Fibroblast of the conjunctiva (primary cell): ENCODE measurements at regions not wholly inside any gene's neighbourhood (a gene's known extent, or its start where the extent isn't known, plus 50 kb on each side); places are given as distances from the start of the nearest gene placed in this dataset.
A peak's percentile ranks its signal among the peaks of the same experiment; 100 is the strongest.
"Not testable (repeated sequence)": the region's sequence is repeated elsewhere in the genome, so short reads cannot be mapped to it uniquely, and the experiment has no call there.

Source experiments
- DNase-seq: peaks from one replicate; pipeline ENCODE4 v3.0.0-alpha.2; 2010; ENCODE audit warnings: low read depth

GRCh38 chr5:10921160-10921559 is 160.1 kb upstream of the DAP start:
- DNase-seq = no peak

DNA sequence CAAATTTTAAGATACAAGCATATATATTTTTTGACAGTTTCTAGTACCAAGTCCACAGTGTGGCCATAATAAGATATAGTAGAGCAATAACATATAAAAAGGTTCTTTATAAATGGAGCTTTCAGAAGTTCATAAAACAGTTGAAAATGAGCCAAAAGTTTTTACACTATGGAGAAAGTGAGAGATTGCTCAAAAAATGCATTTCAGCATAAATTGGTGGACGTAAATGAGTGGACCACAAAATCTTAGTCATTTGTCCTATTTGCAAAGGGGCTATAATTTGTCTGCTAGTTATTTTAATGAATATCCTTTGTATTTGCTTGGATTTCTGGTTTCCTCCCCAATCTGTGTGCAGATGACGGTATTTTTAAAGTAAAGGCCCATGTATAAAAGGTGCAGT is 159.4 kb upstream of the DAP start:
- no peak for DNase-seq

GRCh38 chr5:10914741-10915480 is 153.9 kb upstream of the DAP start:
- DNase-seq = no peak

- DNase-seq = peak; percentile 6
These were observed 152.8 kb upstream of the DAP start for GRCh38 chr5:10913841-10914240.

DNA sequence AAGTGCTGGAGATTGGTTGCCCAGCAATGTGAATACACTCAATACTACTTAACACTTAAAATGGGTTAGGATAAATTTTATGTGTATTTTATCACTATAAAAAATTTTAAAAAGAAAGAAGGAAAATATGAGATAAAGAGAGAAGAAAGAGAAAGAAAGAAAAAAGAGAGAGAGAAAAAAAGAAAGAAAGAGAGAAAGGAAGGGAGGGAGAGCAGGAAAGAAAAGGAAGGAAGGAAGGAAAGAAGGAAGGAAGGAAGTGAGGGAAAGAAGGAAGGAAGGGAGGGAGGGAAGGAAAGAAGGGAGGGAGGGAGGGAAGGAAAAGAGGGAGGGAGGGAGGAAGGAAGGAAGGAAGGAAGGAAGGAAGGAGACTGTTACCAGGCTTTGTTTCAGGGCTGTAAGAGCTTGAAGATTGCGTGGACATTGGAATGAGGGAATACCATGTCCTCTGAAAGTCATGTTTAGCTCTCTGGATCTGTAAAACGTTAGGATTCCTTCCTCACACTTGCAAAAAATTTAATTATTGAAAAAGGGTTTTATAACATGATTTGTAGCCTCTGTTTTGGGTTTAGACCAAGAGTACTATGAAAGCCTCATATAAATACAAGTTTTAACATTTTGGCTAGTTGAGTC is 152.3 kb upstream of the DAP start:
- DNase-seq = no peak

DNA sequence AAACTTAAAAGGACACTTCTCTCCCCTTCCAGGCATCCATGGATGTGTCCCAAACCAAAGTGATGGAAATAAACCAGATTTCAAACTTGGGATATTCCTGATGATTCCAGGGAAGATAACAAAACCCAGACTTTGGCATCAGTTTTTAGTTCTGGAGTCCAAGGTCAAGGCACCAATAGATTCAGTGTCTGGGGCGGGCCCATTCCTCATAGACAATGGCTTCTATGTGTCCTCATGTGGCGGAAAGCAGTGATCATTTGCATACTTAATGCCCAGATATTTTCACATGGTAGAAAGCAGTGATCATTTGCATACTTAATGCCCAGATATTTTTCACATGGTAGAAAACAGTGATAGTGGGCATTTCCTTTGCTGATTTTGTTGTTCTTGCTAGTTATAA is 151.4 kb upstream of the DAP start:
- DNase-seq = no peak

- no peak for DNase-seq
These were observed 149.2 kb upstream of the DAP start for GRCh38 chr5:10910261-10910660.

DNA sequence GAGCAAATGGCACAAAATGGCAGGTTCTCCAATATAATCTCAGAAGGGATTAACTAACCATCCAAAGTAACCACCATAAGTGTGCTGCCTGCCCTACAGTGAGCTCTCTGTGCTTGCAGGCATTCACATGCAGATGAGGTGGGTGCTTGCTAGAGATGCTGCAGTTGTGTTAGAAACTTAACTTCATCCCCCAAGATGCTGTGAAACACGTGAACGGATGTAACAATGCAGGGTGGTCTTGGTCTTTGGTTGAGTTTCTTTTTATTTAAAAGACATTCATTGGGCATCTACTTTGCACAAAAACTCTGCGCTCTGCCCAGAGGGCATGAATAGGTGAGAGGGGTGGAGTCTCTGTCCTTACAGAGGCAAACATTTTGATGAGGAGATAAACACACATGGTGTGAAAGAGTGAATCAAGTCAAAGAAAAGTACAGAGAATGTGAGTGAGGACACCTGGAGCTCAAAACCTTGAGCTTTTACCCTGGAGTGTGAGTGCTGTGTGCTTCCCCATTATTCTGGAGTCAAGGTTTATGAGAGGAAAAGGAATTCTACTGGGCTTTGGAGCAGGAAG is 143.9 kb upstream of the DAP start:
- DNase-seq = no peak

DNA sequence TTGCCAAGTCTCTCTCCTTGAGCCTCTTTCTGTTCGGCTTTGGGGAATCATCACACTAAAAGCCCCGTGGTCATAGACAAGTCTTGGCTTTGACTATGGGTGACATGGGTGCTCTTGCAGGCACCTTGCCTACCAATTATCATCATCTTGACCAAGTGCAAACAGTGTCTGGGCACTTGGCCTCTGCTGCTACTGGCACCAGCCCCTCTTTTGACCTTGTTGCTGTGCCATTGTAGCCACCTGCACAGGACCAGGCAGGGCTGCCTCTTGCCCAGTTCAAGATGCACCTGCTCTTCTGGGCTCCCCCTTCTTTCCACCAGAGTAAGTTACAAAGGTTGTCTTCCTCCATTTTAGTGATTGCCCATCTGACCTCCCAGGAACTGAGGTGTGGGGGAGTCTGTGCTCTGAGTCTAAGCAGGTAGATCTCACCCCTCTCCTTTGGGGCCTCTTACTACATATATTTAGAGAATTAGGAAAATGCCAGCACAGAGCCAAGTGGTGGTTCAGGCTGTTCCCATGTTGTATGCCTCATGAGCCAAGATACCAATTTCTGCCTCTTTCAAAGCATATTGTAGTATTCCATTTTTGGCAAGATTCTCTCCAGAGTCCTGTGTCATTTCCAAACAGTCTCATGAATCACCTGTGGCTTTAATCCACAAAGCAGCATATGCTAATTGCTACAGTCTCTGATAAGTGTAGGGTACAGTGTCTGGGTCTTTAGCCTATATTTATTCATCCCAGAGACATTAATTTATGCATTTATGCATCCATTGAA is 142.9 kb upstream of the DAP start:
- no peak for DNase-seq

DNA sequence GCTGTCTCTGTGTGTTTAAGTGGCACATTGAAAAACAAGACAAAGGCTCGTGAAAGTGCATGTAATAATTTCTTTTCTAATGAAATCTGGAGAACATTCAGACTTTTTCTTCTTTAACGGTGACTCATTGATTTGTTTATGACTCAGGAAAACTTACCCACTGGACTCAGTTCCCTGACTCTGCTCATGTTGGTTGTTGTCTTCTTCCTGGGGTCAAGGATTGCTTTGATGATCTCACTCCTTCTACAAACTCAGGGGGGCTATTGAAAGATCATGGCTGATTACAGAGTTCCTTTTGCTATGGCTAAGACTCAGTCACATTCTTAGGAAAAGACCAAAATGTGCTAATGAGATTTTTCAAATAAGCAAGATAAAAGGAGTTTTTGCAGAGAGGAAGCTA is 141.1 kb upstream of the DAP start:
- peak; percentile 4 for DNase-seq

GRCh38 chr5:10898514-10898913 is 137.5 kb upstream of the DAP start:
- DNase-seq = no peak

DNA sequence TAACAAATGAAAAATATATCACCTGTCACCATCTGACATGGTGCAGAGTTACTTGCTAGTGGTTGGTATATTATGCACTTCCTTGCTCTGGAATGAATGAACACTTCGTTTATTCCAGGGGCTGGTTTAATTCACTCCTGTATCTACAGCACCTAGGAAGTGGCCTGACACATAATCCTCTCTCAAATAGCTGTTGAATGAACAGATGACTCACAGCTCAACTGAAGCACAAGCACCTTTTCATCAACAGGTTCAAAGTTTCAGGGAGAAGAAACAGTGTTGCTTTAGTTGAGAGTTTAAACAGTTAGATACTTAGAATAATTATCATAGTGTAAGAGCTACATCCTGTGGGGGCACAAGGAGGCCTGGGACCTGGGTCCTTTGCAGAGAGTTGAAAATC is 135.0 kb upstream of the DAP start:
- DNase-seq = no peak

DNA sequence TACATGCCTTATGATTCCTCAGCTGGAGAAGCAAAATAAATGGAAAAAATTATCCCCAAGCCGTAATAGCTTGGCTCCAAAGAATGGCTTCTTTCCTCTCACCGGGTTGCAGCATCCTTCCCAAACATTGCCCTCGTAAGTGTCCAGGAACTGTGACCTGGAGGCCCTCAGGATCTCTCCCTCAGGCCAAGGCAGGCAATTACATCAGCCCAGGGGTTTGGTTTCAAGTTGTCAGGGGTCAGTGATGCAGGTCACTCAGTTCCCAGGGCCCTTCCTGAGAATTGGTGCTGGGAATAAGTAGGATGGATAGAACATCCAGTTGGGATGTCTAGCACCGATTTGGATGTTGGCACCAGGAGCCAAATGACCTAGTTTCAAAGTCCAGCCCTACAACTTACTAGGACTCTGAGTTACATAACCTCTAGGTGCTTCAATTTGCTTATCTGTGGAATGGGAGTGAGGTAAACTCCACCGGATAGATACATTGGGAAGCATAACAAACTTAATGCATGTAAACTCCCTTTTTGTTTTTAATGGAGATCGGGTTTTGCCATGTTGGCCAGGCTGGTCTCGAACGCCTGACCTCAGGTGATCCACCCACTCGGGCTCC is 133.5 kb upstream of the DAP start:
- no peak for DNase-seq

- no peak for DNase-seq
These were observed 131.8 kb upstream of the DAP start for GRCh38 chr5:10892911-10893215.

GRCh38 chr5:10892147-10892910 is 131.3 kb upstream of the DAP start:
- no peak for DNase-seq

GRCh38 chr5:10891193-10891592 is 130.2 kb upstream of the DAP start:
- no peak for DNase-seq

- DNase-seq = no peak
These were observed 125.5 kb upstream of the DAP start for GRCh38 chr5:10886497-10886896.

DNA sequence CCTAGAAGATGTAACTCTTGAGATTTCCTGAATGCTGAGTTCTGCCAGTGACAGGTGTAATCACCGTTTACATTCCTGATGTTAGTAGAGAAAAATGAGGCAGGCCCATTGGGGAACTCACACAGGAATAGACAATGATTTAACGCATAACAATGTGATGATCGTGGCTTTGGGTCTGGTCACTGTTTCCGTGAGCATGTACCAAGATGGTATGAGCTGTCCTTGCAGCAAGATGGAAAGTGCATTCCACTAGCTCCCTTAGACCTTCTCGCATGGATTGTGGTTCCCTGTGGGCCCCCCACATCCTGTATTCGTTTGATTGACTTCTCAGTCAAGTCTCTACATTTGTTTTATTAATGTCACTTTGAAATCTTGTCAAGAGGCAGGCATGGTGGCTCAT is 124.0 kb upstream of the DAP start:
- no peak for DNase-seq

DNA sequence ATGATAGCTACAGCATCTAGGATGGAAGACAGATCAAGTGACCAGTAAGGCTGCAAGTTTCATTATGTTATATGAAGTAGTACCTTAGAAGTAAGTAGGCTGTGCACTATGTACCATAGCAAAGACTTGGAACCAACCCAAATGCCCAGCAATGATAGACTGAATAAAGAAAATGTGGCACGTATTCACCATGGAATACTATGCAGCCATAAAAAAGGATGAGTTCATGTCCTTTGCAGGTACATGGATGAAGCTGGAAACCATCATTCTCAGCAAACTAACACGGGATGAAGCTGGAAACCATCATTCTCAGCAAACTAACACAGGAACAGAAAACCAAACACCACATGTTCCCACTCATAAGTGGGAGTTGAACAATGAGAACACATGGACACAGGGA is 122.9 kb upstream of the DAP start:
- DNase-seq = not testable (repeated sequence)

DNA sequence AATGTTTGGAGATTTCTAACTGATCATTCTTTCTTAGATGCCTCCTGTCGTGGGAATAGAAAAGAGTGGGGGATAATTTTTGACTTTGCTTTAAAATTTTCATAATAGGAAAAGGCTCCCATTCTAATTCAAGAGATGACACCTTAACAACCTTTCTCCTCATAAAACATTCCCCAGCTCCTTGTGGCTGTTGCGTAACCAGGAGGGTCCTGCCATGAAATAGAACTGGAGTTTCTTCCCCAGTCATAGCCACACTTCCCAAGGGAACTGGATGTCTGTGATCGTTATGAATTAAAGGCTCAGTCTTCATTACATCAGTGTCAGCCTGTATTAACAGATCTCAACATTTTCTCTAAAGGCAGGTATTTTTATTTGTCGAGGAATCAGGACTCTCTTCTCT is 119.9 kb upstream of the DAP start:
- DNase-seq = no peak

- DNase-seq = not testable (repeated sequence)
These were observed 116.0 kb upstream of the DAP start for GRCh38 chr5:10876996-10877395.
